VCaP (cell line): ENCODE measurements at regions not wholly inside any gene's neighbourhood (a gene's known extent, or its start where the extent isn't known, plus 50 kb on each side); places are given as distances from the start of the nearest gene placed in this dataset.

Source experiments
- H3K27ac ChIP-seq: fragments of 450-650 bp; 2 replicates; pipeline ENCODE4 v1.5.1; 2017
- CTCF ChIP-seq: fragments of 450-650 bp; conservative IDR thresholded peaks from 2 replicates; pipeline ENCODE4 v1.5.1; 2017; ENCODE audit warnings: mild to moderate bottlenecking, moderate library complexity

GRCh38 chr3:148131990-148132638 lies 565.6 kb upstream of the AGTR1 start:
- H3K27ac ChIP-seq: no peak overlapping the region
- TF ChIP-seq CTCF: no peak

- TF ChIP-seq CTCF: no peak
- no peak overlapping the region for H3K27ac ChIP-seq
Observed at GRCh38 chr3:148136816-148137215, 560.9 kb upstream of the AGTR1 start.

- H3K27ac ChIP-seq: no peak overlapping the region
- TF ChIP-seq CTCF: no peak
Observed at GRCh38 chr3:148146241-148146640, 551.5 kb upstream of the AGTR1 start.

GRCh38 chr3:148146947-148147826 lies 550.5 kb upstream of the AGTR1 start:
- H3K27ac ChIP-seq: no peak overlapping the region
- TF ChIP-seq CTCF: no peak

- no peak overlapping the region for H3K27ac ChIP-seq
- TF ChIP-seq CTCF: no peak
Observed at GRCh38 chr3:148147903-148148302, 549.8 kb upstream of the AGTR1 start.

GRCh38 chr3:148149556-148149955 lies 548.1 kb upstream of the AGTR1 start:
- TF ChIP-seq CTCF: no peak

GRCh38 chr3:148150141-148150540 lies 547.6 kb upstream of the AGTR1 start:
- no peak overlapping the region for H3K27ac ChIP-seq
- no peak for TF ChIP-seq CTCF

More at GRCh38 chr3:148149556-148149955, 548.1 kb upstream of the AGTR1 start:
- H3K27ac ChIP-seq: no peak overlapping the region
